Astrocyte (in vitro differentiated cells and primary cell): ENCODE measurements at regions not wholly inside any gene's neighbourhood (a gene's known extent, or its start where the extent isn't known, plus 50 kb on each side); places are given as distances from the start of the nearest gene placed in this dataset.

Source experiments
- DNase-seq: peaks from one replicate; pipeline ENCODE4 v3.0.0-alpha.2; 2010; ENCODE audit warnings: low read depth
- FAIRE-seq: peaks from 2 replicates; lab custom pipeline; 2011; peaks lifted over from hg19 to GRCh38; lab: Jason Lieb, UNC
- H2AFZ ChIP-seq: 2 replicates; pipeline ENCODE4 v1.6.0; 2012; ENCODE audit warnings: low read depth, low read length, inconsistent platforms
- H3K27ac ChIP-seq: 2 replicates; pipeline ENCODE4 v1.5.1; 2011; ENCODE audit warnings: low read depth, low read length, inconsistent platforms
- H3K27me3 ChIP-seq: 2 replicates; pipeline ENCODE4 v1.6.0; 2011; ENCODE audit warnings: low read length, inconsistent platforms; ENCODE audit not compliant: insufficient read depth
- H3K36me3 ChIP-seq: 2 replicates; pipeline ENCODE4 v1.5.1; 2011; ENCODE audit warnings: low read length, inconsistent platforms; ENCODE audit not compliant: insufficient read depth
- H3K4me1 ChIP-seq: 2 replicates; pipeline ENCODE4 v1.5.1; 2011; ENCODE audit warnings: low read length, inconsistent platforms; ENCODE audit not compliant: insufficient read depth
- H3K4me2 ChIP-seq: 2 replicates; pipeline ENCODE4 v1.6.0; 2012; ENCODE audit warnings: low read length, inconsistent platforms
- H3K4me3 ChIP-seq: 2 replicates; pipeline ENCODE4 v1.5.1; 2011; ENCODE audit warnings: low read depth, mild to moderate bottlenecking, low read length, inconsistent platforms; ENCODE audit not compliant: insufficient read depth
- H3K79me2 ChIP-seq: 2 replicates; pipeline ENCODE4 v1.6.0; 2012; ENCODE audit warnings: mild to moderate bottlenecking, low read length, inconsistent platforms; ENCODE audit not compliant: insufficient read depth
- H3K9ac ChIP-seq: 2 replicates; pipeline ENCODE4 v1.6.0; 2012; ENCODE audit warnings: mild to moderate bottlenecking, low read length, inconsistent platforms
- H3K9me3 ChIP-seq: 2 replicates; pipeline ENCODE4 v1.5.1; 2012; ENCODE audit warnings: low read depth, mild to moderate bottlenecking, low read length, inconsistent platforms; ENCODE audit not compliant: insufficient read depth
- H4K20me1 ChIP-seq: 2 replicates; pipeline ENCODE4 v1.6.0; 2012; ENCODE audit warnings: low read length, inconsistent platforms; ENCODE audit not compliant: insufficient read depth
- H3K27ac Mint-ChIP-seq: one replicate; pipeline ENCODE4 v1.8.0; 2021; ENCODE audit warnings: mild to moderate bottlenecking, mixed read lengths; ENCODE audit not compliant: unreplicated experiment
- H3K27me3 Mint-ChIP-seq: one replicate; pipeline ENCODE4 v1.8.0; 2021; ENCODE audit warnings: low read depth, mixed read lengths; ENCODE audit not compliant: unreplicated experiment
- H3K36me3 Mint-ChIP-seq: one replicate; pipeline ENCODE4 v1.8.0; 2021; ENCODE audit warnings: low read depth, mixed read lengths; ENCODE audit not compliant: unreplicated experiment
- H3K4me1 Mint-ChIP-seq: one replicate; pipeline ENCODE4 v1.8.0; 2021; ENCODE audit warnings: low read depth, mixed read lengths; ENCODE audit not compliant: unreplicated experiment
- H3K4me3 Mint-ChIP-seq: one replicate; pipeline ENCODE4 v1.8.0; 2021; ENCODE audit warnings: mild to moderate bottlenecking, moderate library complexity, mixed read lengths; ENCODE audit not compliant: unreplicated experiment
- H3K9me3 Mint-ChIP-seq: one replicate; pipeline ENCODE4 v1.8.0; 2021; ENCODE audit warnings: mild to moderate bottlenecking, mixed read lengths; ENCODE audit not compliant: unreplicated experiment
- EZH2 ChIP-seq: IDR thresholded peaks from 2 replicates; pipeline ENCODE4 v1.6.1; 2012; ENCODE audit warnings: mild to moderate bottlenecking, low read length, inconsistent platforms; ENCODE audit not compliant: insufficient read depth
- TF ChIP-seq, protein P1 (sequence below): IDR thresholded peaks from 2 replicates; pipeline ENCODE4 v1.5.1; 2011; ENCODE audit warnings: low read depth, mild to moderate bottlenecking, inconsistent platforms, low read length, moderate library complexity; ENCODE audit not compliant: insufficient read depth

DNA sequence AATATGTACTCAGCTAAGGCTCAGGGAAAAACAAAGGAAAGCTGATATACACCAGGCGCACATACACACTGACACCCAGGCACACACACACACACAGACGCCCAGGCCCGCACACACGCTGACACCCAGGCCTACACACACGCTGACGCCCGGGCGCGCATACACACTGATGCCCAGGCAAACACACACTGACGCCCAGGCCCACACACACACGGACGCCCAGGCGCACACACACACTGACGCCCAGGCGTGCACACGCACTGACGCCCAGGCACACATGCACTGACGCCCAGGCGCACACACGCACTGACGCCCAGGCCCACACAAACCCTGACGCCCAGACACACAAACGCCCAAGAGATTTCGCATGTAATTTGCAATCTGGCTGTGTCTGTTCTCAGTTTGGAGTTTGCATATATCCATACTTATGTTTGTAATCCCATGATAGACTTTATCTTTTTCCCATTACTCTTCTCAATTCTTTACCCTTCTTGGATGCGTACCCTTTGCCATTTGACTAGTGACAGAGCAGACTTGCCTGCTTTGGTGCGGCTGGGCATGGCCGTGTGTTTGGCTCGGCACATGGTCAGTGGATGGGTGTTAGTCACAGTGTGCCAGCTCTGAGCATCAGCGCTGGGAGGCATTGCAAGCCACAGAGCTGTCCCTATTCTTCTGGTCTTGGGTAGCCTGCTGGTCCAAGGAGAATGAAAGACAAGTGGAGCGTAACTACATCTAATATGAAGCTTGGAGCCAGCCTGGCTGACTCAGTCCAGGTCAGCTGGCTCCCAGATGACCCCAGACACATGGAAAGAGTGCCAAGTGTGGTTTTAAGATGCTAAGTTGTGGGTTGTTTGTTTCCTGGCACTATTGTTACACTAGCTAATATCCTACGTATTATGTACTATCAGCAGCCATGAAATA lies 632.4 kb upstream of the ZFP42 start:
- DNase-seq (peak; percentile 7), FAIRE-seq (no peak)
- Mint-ChIP-seq H3K36me3 (peaks cover 2% of the 10 kb centered on the region), H3K4me3 (no peak overlapping the region), H3K27me3 (no peaks in the 10 kb centered on the region), H3K4me1 (no peaks in the 10 kb centered on the region), H3K27ac (no peak overlapping the region), H3K9me3 (no peaks in the 10 kb centered on the region)
- Histone ChIP-seq H3K4me2 (no peak overlapping the region), H3K4me3 (no peak overlapping the region), H3K79me2 (no peaks in the 10 kb centered on the region), H2AFZ (no peak overlapping the region), H3K27ac (no peak overlapping the region), H3K4me1 (no peaks in the 10 kb centered on the region), H3K27me3 (no peaks in the 10 kb centered on the region), H3K36me3 (no peaks in the 10 kb centered on the region), H4K20me1 (no peaks in the 10 kb centered on the region), H3K9ac (no peak overlapping the region), H3K9me3 (no peaks in the 10 kb centered on the region)
- no peak for TF ChIP-seq EZH2
- TF ChIP-seq, protein P1, sequence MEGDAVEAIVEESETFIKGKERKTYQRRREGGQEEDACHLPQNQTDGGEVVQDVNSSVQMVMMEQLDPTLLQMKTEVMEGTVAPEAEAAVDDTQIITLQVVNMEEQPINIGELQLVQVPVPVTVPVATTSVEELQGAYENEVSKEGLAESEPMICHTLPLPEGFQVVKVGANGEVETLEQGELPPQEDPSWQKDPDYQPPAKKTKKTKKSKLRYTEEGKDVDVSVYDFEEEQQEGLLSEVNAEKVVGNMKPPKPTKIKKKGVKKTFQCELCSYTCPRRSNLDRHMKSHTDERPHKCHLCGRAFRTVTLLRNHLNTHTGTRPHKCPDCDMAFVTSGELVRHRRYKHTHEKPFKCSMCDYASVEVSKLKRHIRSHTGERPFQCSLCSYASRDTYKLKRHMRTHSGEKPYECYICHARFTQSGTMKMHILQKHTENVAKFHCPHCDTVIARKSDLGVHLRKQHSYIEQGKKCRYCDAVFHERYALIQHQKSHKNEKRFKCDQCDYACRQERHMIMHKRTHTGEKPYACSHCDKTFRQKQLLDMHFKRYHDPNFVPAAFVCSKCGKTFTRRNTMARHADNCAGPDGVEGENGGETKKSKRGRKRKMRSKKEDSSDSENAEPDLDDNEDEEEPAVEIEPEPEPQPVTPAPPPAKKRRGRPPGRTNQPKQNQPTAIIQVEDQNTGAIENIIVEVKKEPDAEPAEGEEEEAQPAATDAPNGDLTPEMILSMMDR, result no peak

DNA sequence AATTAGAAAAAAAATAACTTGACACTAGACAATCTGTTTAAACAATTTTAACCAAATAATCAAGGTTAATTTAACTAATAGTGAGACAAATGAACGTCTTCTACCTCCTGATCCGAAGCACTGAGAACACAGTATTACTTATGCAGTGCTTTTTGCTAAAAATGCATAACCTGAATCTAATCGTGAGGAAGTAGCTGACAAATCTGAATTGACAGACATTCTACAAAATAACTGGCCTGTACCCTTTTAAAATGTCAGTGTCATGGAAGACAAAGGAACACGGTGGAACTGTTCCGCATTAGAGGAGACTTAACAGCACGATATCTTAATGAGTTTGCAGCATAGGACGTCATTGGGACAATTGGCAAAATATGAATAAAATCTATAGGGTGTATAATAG lies 631.2 kb upstream of the ZFP42 start:
- no peaks in the 10 kb centered on the region for H4K20me1 ChIP-seq

More for the DNA sequence above, 631.2 kb upstream of the ZFP42 start:
- H3K4me1 Mint-ChIP-seq, result no peaks in the 10 kb centered on the region
- Histone ChIP-seq H3K4me1 (no peaks in the 10 kb centered on the region), H3K79me2 (no peaks in the 10 kb centered on the region), H3K9ac (no peak overlapping the region), H3K4me3 (no peak overlapping the region), H3K36me3 (no peaks in the 10 kb centered on the region), H3K4me2 (no peak overlapping the region), H2AFZ (no peak overlapping the region), H3K27ac (no peak overlapping the region), H3K27me3 (no peaks in the 10 kb centered on the region), H3K9me3 (no peaks in the 10 kb centered on the region)
- H3K9me3 Mint-ChIP-seq, result no peaks in the 10 kb centered on the region
- DNase-seq, result no peak
- no peak overlapping the region for H3K27ac Mint-ChIP-seq
- no peak for FAIRE-seq
- peaks cover 2% of the 10 kb centered on the region for H3K36me3 Mint-ChIP-seq
- no peaks in the 10 kb centered on the region for H3K27me3 Mint-ChIP-seq
- TF ChIP-seq EZH2, result no peak
- TF ChIP-seq, protein P1, result no peak
- no peak overlapping the region for H3K4me3 Mint-ChIP-seq
